T-helper 2 cell treated with Interferon-gamma antibody and Interleukin-4, amounts not matched to agents 100 ng/mL and 5 ng/mL, for 36 hours (primary cell): ENCODE measurements at regions not wholly inside any gene's neighbourhood (a gene's known extent, or its start where the extent isn't known, plus 50 kb on each side); places are given as distances from the start of the nearest gene placed in this dataset.

Source experiments
- intact Hi-C: fragments of 100-400 bp; cut with micrococcal nuclease; formaldehyde crosslinking; loops from one replicate; pipeline ENCODE4 v1.15.1; 2023

GRCh38 chr2:180370511-180371205, 363.6 kb upstream of the CWC22 start:
- intact Hi-C loops = no loop called here

GRCh38 chr2:180368881-180369280, 361.8 kb upstream of the CWC22 start:
- intact Hi-C loops = no loop called here

GRCh38 chr2:180367815-180368214, 360.7 kb upstream of the CWC22 start:
- intact Hi-C loops = no loop called here

GRCh38 chr2:180366481-180366880, 359.4 kb upstream of the CWC22 start:
- intact Hi-C loops = no loop called here

- intact Hi-C loops = no loop called here
These were observed 357.6 kb upstream of the CWC22 start for GRCh38 chr2:180364719-180365118.

- intact Hi-C loops = no loop called here
These were observed 353.2 kb upstream of the CWC22 start for GRCh38 chr2:180360283-180360618.

GRCh38 chr2:180359522-180360282, 352.6 kb upstream of the CWC22 start:
- intact Hi-C loops = no loop called here

GRCh38 chr2:180358458-180358857, 351.4 kb upstream of the CWC22 start:
- intact Hi-C loops = no loop called here

- intact Hi-C loops = no loop called here
These were observed 349.6 kb upstream of the CWC22 start for GRCh38 chr2:180356676-180357075.

- intact Hi-C loops = no loop called here
These were observed 345.5 kb upstream of the CWC22 start for GRCh38 chr2:180352620-180353019.

- intact Hi-C loops = no loop called here
These were observed 342.7 kb upstream of the CWC22 start for GRCh38 chr2:180349809-180350208.

- intact Hi-C loops = no loop called here
These were observed 336.6 kb upstream of the CWC22 start for GRCh38 chr2:180343528-180344345.

- intact Hi-C loops = no loop called here
These were observed 330.0 kb upstream of the CWC22 start for GRCh38 chr2:180337136-180337535.

GRCh38 chr2:180336550-180336949, 329.5 kb upstream of the CWC22 start:
- intact Hi-C loops = no loop called here

GRCh38 chr2:180334514-180334913, 327.4 kb upstream of the CWC22 start:
- intact Hi-C loops = no loop called here

- intact Hi-C loops = no loop called here
These were observed 321.8 kb upstream of the CWC22 start for GRCh38 chr2:180328795-180329422.

GRCh38 chr2:180327185-180327584, 320.1 kb upstream of the CWC22 start:
- intact Hi-C loops = no loop called here

GRCh38 chr2:180325416-180326120, 318.5 kb upstream of the CWC22 start:
- intact Hi-C loops = no loop called here

- intact Hi-C loops = no loop called here
These were observed 317.1 kb upstream of the CWC22 start for GRCh38 chr2:180324182-180324581.

- intact Hi-C loops = no loop called here
These were observed 315.7 kb upstream of the CWC22 start for GRCh38 chr2:180322781-180323180.
